ENCODE measurements at regions not wholly inside any gene's neighbourhood (a gene's known extent, or its start where the extent isn't known, plus 50 kb on each side); places are given as distances from the start of the nearest gene placed in this dataset.

GRCh38 chr10:10587744-10588393 is 429.8 kb upstream of the CELF2 start:
- no peak for TF ChIP-seq POLR2A (IDR thresholded peaks at IDR 0.05; ENCODE audit: low read depth, low read length)
- no peak for TF ChIP-seq POLR2AphosphoS5 (IDR thresholded peaks at IDR 0.05; ENCODE audit: low read depth, low read length)
- TF ChIP-seq TAF1 (IDR thresholded peaks at IDR 0.05; ENCODE audit: borderline replicate concordance, low read depth, low read length), result no peak
